H9 (cell line): ENCODE measurements at regions not wholly inside any gene's neighbourhood (a gene's known extent, or its start where the extent isn't known, plus 50 kb on each side); places are given as distances from the start of the nearest gene placed in this dataset.
A peak's percentile ranks its signal among the peaks of the same experiment; 100 is the strongest.

Experiments
- DNase-seq: peaks from one replicate; pipeline ENCODE4 v3.0.0-alpha.2; 2017
- H2AFZ ChIP-seq: one replicate; pipeline ENCODE4 v1.6.1; 2013; ENCODE audit warnings: mild to moderate bottlenecking, low read length, control low read depth, moderate library complexity
- H2AK5ac ChIP-seq: 2 replicates; pipeline ENCODE4 v1.6.1; 2013; ENCODE audit warnings: low read length, control low read depth, mixed read lengths; ENCODE audit not compliant: insufficient read length
- H2BK120ac ChIP-seq: one replicate; pipeline ENCODE4 v1.6.1; 2013; ENCODE audit warnings: low read depth, mild to moderate bottlenecking, low read length, control low read depth, inconsistent platforms; ENCODE audit not compliant: poor library complexity, severe bottlenecking
- H2BK12ac ChIP-seq: 2 replicates; pipeline ENCODE4 v1.6.1; 2013; ENCODE audit warnings: low read length, control low read depth, mixed read lengths, low read depth; ENCODE audit not compliant: insufficient read length
- H2BK15ac ChIP-seq: 2 replicates; pipeline ENCODE4 v1.6.1; 2013; ENCODE audit warnings: low read depth, low read length, control low read depth
- H2BK20ac ChIP-seq: one replicate; pipeline ENCODE4 v1.6.1; 2013; ENCODE audit warnings: low read depth, mild to moderate bottlenecking, low read length, control low read depth, inconsistent platforms; ENCODE audit not compliant: poor library complexity, severe bottlenecking
- H2BK5ac ChIP-seq: 2 replicates; pipeline ENCODE4 v1.6.1; 2013; ENCODE audit warnings: low read length, control low read depth, mixed read lengths; ENCODE audit not compliant: insufficient read length
- H3K14ac ChIP-seq: 2 replicates; pipeline ENCODE4 v1.6.1; 2013; ENCODE audit warnings: low read length, control low read depth; ENCODE audit not compliant: insufficient read depth
- H3K18ac ChIP-seq: 2 replicates; pipeline ENCODE4 v1.6.1; 2013; ENCODE audit warnings: low read depth, mild to moderate bottlenecking, mixed read lengths, low read length, control low read depth; ENCODE audit not compliant: insufficient read length
- H3K23ac ChIP-seq: 2 replicates; pipeline ENCODE4 v1.6.1; 2013; ENCODE audit warnings: low read length, control low read depth, mixed read lengths, low read depth; ENCODE audit not compliant: insufficient read length
- H3K23me2 ChIP-seq: 2 replicates; pipeline ENCODE4 v1.6.1; 2013; ENCODE audit warnings: low read depth, mild to moderate bottlenecking, mixed read lengths, low read length, control low read depth; ENCODE audit not compliant: insufficient read length, poor library complexity, severe bottlenecking
- H3K27ac ChIP-seq: 2 replicates; pipeline ENCODE4 v1.5.1; 2013; ENCODE audit warnings: low read length, control low read depth, mixed read lengths, low read depth; ENCODE audit not compliant: insufficient read length
- H3K27me3 ChIP-seq: 2 replicates; pipeline ENCODE4 v1.6.1; 2013; ENCODE audit warnings: low read length, control low read depth, inconsistent platforms; ENCODE audit not compliant: insufficient read depth
- H3K4ac ChIP-seq: 2 replicates; pipeline ENCODE4 v1.6.1; 2013; ENCODE audit warnings: low read depth, mild to moderate bottlenecking, control low read depth, inconsistent platforms, low read length, moderate library complexity
- H3K4me1 ChIP-seq: 2 replicates; pipeline ENCODE4 v1.6.1; 2013; ENCODE audit warnings: low read length, control low read depth, inconsistent platforms; ENCODE audit not compliant: insufficient read depth
- H3K4me2 ChIP-seq: 2 replicates; pipeline ENCODE4 v1.6.1; 2013; ENCODE audit warnings: low read length, control low read depth, mixed read lengths; ENCODE audit not compliant: insufficient read length, insufficient read depth
- H3K56ac ChIP-seq: 2 replicates; pipeline ENCODE4 v1.6.1; 2013; ENCODE audit warnings: low read depth, mild to moderate bottlenecking, mixed read lengths, low read length, control low read depth; ENCODE audit not compliant: insufficient read length
- H3K79me1 ChIP-seq: 2 replicates; pipeline ENCODE4 v1.6.1; 2013; ENCODE audit warnings: low read depth, mild to moderate bottlenecking, moderate library complexity, low read length, control low read depth, inconsistent platforms; ENCODE audit not compliant: insufficient read depth, poor library complexity, severe bottlenecking
- H3K79me2 ChIP-seq: 2 replicates; pipeline ENCODE4 v1.6.1; 2013; ENCODE audit warnings: low read length, control low read depth, inconsistent platforms; ENCODE audit not compliant: insufficient read depth
- H3K9ac ChIP-seq: 2 replicates; pipeline ENCODE4 v1.6.1; 2013; ENCODE audit warnings: low read length, control low read depth, mixed read lengths; ENCODE audit not compliant: insufficient read length; ENCODE audit errors: extremely low read depth
- H3K9me3 ChIP-seq: one replicate; pipeline ENCODE4 v1.6.1; 2013; ENCODE audit warnings: low read depth, low read length, inconsistent platforms; ENCODE audit not compliant: control insufficient read depth
- H3T11ph ChIP-seq: one replicate; pipeline ENCODE4 v1.6.1; 2013; ENCODE audit warnings: mild to moderate bottlenecking, low read length, control low read depth, inconsistent platforms
- H4K20me1 ChIP-seq: one replicate; pipeline ENCODE4 v1.6.1; 2013; ENCODE audit not compliant: control insufficient read depth, insufficient read length, insufficient read depth
- H4K5ac ChIP-seq: 2 replicates; pipeline ENCODE4 v1.6.1; 2013; ENCODE audit warnings: low read depth, mild to moderate bottlenecking, mixed read lengths, low read length, control low read depth; ENCODE audit not compliant: insufficient read length
- H4K8ac ChIP-seq: replicated peaks from 2 replicates; pipeline ENCODE4 v1.6.1; 2013; ENCODE audit warnings: low read length, control low read depth, mixed read lengths, low read depth; ENCODE audit not compliant: insufficient read length
- H4K91ac ChIP-seq: 2 replicates; pipeline ENCODE4 v1.6.1; 2013; ENCODE audit warnings: low read depth, mild to moderate bottlenecking, moderate library complexity, mixed read lengths, low read length, control low read depth; ENCODE audit not compliant: insufficient read length
- H3K27ac Mint-ChIP-seq, 3 experiments: 2 replicates in 2 of 3; 3 replicates in 1 of 3; pipeline ENCODE4 v1.8.0; 2020 to 2021; ENCODE audit warnings: mixed read lengths in 3 of 3, mild to moderate bottlenecking in 1 of 3, moderate library complexity in 1 of 3
- H3K27me3 Mint-ChIP-seq: 2 replicates; pipeline ENCODE4 v1.8.0; 2021; ENCODE audit warnings: low read depth, mild to moderate bottlenecking, moderate library complexity, mixed read lengths
- H3K36me3 Mint-ChIP-seq, 3 experiments: 2 replicates in 2 of 3; 3 replicates in 1 of 3; pipeline ENCODE4 v1.8.0; 2020 to 2021; ENCODE audit warnings: low read depth in 3 of 3, mixed read lengths in 3 of 3; ENCODE audit not compliant: insufficient read depth in 1 of 3
- H3K4me1 Mint-ChIP-seq, 2 experiments: 2 replicates each; pipeline ENCODE4 v1.8.0; 2020; ENCODE audit warnings: mixed read lengths in 2 of 2
- H3K4me3 Mint-ChIP-seq, 2 experiments: 2 replicates in 1 of 2; 3 replicates in 1 of 2; pipeline ENCODE4 v1.8.0; 2020 to 2021; ENCODE audit warnings: mild to moderate bottlenecking in 2 of 2, mixed read lengths in 2 of 2, moderate library complexity in 1 of 2
- H3K9me3 Mint-ChIP-seq, 2 experiments: 2 replicates in 1 of 2; 3 replicates in 1 of 2; pipeline ENCODE4 v1.8.0; 2020; ENCODE audit warnings: mild to moderate bottlenecking in 2 of 2, mixed read lengths in 2 of 2, moderate library complexity in 1 of 2
- CTCF ChIP-seq: fragments of 200-600 bp; sonication (generic); conservative IDR thresholded peaks from 3 replicates; pipeline ENCODE4 v1.8.0; 2021; ENCODE audit warnings: antibody characterized with exemption, mild to moderate bottlenecking
- WGBS: extraction: QIAGEN DNeasy Blood & Tissue Kit; methylation state at CpG from one replicate; pipeline ENCODE4 v1.1.7; 2013; ENCODE audit warnings: missing lambda C conversion rate, low lambda C conversion rate, mixed read lengths; ENCODE audit not compliant: insufficient read length; ENCODE audit errors: extremely low coverage; 5-methylcytosine and 5-hydroxymethylcytosine counted together

GRCh38 chr16:54421220-54421619, 134.6 kb upstream of the IRX3 start:
- H3K4me1 Mint-ChIP-seq = no peaks in the 10 kb centered on the region
- H3K4me3 Mint-ChIP-seq = no peak overlapping the region
- H2BK15ac ChIP-seq = no peak overlapping the region

More at GRCh38 chr16:54421220-54421619, 134.6 kb upstream of the IRX3 start:
- no peaks in the 10 kb centered on the region for H3K36me3 Mint-ChIP-seq
- H3K27ac Mint-ChIP-seq = 0 out of 7 replicates have a peak overlapping the region, but pooled peaks of 1 of the 3 experiments have one; percentile 80
- H3K9me3 Mint-ChIP-seq = no peaks in the 10 kb centered on the region
- H2AK5ac ChIP-seq = no peak overlapping the region
- H4K91ac ChIP-seq = no peak overlapping the region
- no peaks in the 10 kb centered on the region for H3K9me3 ChIP-seq
- no peak overlapping the region for H3K9ac ChIP-seq
- no peak overlapping the region for H2BK20ac ChIP-seq
- H3T11ph ChIP-seq = no peak overlapping the region
- H3K27me3 ChIP-seq = no peaks in the 10 kb centered on the region
- H4K5ac ChIP-seq = no peak overlapping the region
- WGBS = no CpG with 5 or more reads among the region's 1 CpG
- H3K79me1 ChIP-seq = no peaks in the 10 kb centered on the region
- no peak overlapping the region for H3K4ac ChIP-seq
- no peak overlapping the region for H4K8ac ChIP-seq
- no peaks in the 10 kb centered on the region for H3K23me2 ChIP-seq
- no peak overlapping the region for H3K4me2 ChIP-seq
- H2BK120ac ChIP-seq = no peak overlapping the region
- no peak overlapping the region for H3K27ac ChIP-seq
- no peaks in the 10 kb centered on the region for H4K20me1 ChIP-seq
- H3K27me3 Mint-ChIP-seq = peaks cover 9% of the 10 kb centered on the region
- H3K18ac ChIP-seq = no peak overlapping the region
- H3K56ac ChIP-seq = no peak overlapping the region
- no peak for DNase-seq
- no peaks in the 10 kb centered on the region for H3K4me1 ChIP-seq
- H3K14ac ChIP-seq = no peak overlapping the region
- no peak overlapping the region for H2AFZ ChIP-seq
- no peaks in the 10 kb centered on the region for H3K79me2 ChIP-seq
- H3K23ac ChIP-seq = no peak overlapping the region
- TF ChIP-seq CTCF = no peak
- no peak overlapping the region for H2BK5ac ChIP-seq
- H2BK12ac ChIP-seq = no peak overlapping the region
